B cell (primary cell): ENCODE measurements at regions not wholly inside any gene's neighbourhood (a gene's known extent, or its start where the extent isn't known, plus 50 kb on each side); places are given as distances from the start of the nearest gene placed in this dataset.

Source experiments
- CTCF ChIP-seq: fragments of 200-600 bp; IDR thresholded peaks from one replicate; pipeline ENCODE4 v1.8.0; 2022; ENCODE audit warnings: antibody characterized with exemption, mild to moderate bottlenecking
- EZH2 ChIP-seq: IDR thresholded peaks from 2 replicates; pipeline ENCODE4 v1.6.1; 2012; ENCODE audit warnings: borderline replicate concordance, low read depth, mild to moderate bottlenecking, moderate library complexity, low read length; ENCODE audit not compliant: insufficient read depth, poor library complexity, severe bottlenecking

GRCh38 chr2:75994759-75995158 lies 284.0 kb upstream of the GCFC2 start:
- TF ChIP-seq CTCF, result no peak
- TF ChIP-seq EZH2, result no peak
